PC-9 (cell line): ENCODE measurements at regions not wholly inside any gene's neighbourhood (a gene's known extent, or its start where the extent isn't known, plus 50 kb on each side); places are given as distances from the start of the nearest gene placed in this dataset.

Experiments used
- BruUV-seq: library from RNA; stranded (reverse); fragments of 400-500 nt; replicated peaks from 2 replicates; lab custom pipeline; 2021; lab: Mats Ljungman, UMichigan
- CTCF ChIA-PET: fragments of 300-600 bp; sonication (Branson Sonifier 250); formaldehyde crosslinking; loops from one replicate; lab custom pipeline; 2022; ENCODE audit warnings: antibody characterized with exemption; lab: Charles Lee
- POLR2A ChIA-PET: fragments of 300-600 bp; sonication (Branson Sonifier 250); formaldehyde crosslinking; loops from one replicate; lab custom pipeline; 2022; ENCODE audit warnings: antibody characterized with exemption; ENCODE audit not compliant: unreplicated experiment; lab: Charles Lee
- DNase-seq, 2 experiments: peaks; one replicate each; pipeline versions ENCODE4 v3.0.0 to v3.0.0-alpha.2; 2015 to 2022; ENCODE audit warnings: mixed read lengths in 1 of 2
- H2AFZ ChIP-seq: fragments of 200-600 bp; sonication (generic); 2 replicates; pipeline ENCODE4 v1.8.1; 2017; ENCODE audit warnings: antibody characterized with exemption
- H3F3A ChIP-seq: fragments of 200-600 bp; sonication (generic); 2 replicates; pipeline ENCODE4 v1.8.1; 2017; ENCODE audit warnings: antibody characterized with exemption, mild to moderate bottlenecking, low read depth; ENCODE audit not compliant: insufficient read depth
- H3K27ac ChIP-seq: fragments of 200-600 bp; sonication (generic); 2 replicates; pipeline ENCODE4 v1.6.1; 2016; ENCODE audit warnings: mixed run types
- H3K27me3 ChIP-seq: fragments of 200-600 bp; sonication (generic); 2 replicates; pipeline ENCODE4 v1.6.1; 2016; ENCODE audit warnings: low read depth, mixed run types; ENCODE audit not compliant: insufficient read depth
- H3K36me3 ChIP-seq: fragments of 200-600 bp; sonication (generic); 2 replicates; pipeline ENCODE4 v1.6.1; 2016; ENCODE audit warnings: low read depth, mixed run types
- H3K4me1 ChIP-seq: fragments of 200-600 bp; sonication (generic); replicated peaks from 2 replicates; pipeline ENCODE4 v1.6.1; 2016; ENCODE audit warnings: mixed run types; ENCODE audit not compliant: insufficient read depth
- H3K4me2 ChIP-seq: fragments of 200-600 bp; sonication (generic); 2 replicates; pipeline ENCODE4 v1.6.1; 2017; ENCODE audit warnings: mixed run types
- H3K4me3 ChIP-seq: fragments of 200-600 bp; sonication (generic); 2 replicates; pipeline ENCODE4 v1.6.1; 2016; ENCODE audit warnings: mixed run types
- H3K79me2 ChIP-seq: fragments of 200-600 bp; sonication (generic); 2 replicates; pipeline ENCODE4 v1.6.1; 2017; ENCODE audit warnings: low read depth, mixed run types
- H3K9me2 ChIP-seq: fragments of 200-600 bp; sonication (generic); 2 replicates; pipeline ENCODE4 v1.8.1; 2017; ENCODE audit warnings: mild to moderate bottlenecking; ENCODE audit not compliant: insufficient read depth
- H3K9me3 ChIP-seq: fragments of 200-600 bp; sonication (generic); 2 replicates; pipeline ENCODE4 v1.8.1; 2016; ENCODE audit warnings: low read depth; ENCODE audit not compliant: insufficient read depth
- H4K20me1 ChIP-seq: fragments of 200-600 bp; sonication (generic); 2 replicates; pipeline ENCODE4 v1.8.1; 2017; ENCODE audit not compliant: insufficient read depth
- EZH2 ChIP-seq: fragments of 200-600 bp; sonication (generic); IDR thresholded peaks from 2 replicates; pipeline ENCODE4 v1.8.0; 2017; ENCODE audit warnings: antibody characterized with exemption, low read depth
- intact Hi-C: fragments of 100-400 bp; cut with micrococcal nuclease; formaldehyde crosslinking; loops from one replicate; pipeline ENCODE4 v1.10.0; 2022; ENCODE audit not compliant: unreplicated experiment
- TF ChIP-seq, protein P1 (sequence below): fragments of 200-600 bp; sonication (generic); conservative IDR thresholded peaks from 2 replicates; pipeline ENCODE4 v1.6.1; 2017; ENCODE audit warnings: mixed run types, antibody characterized with exemption, mild to moderate bottlenecking, moderate library complexity

DNA sequence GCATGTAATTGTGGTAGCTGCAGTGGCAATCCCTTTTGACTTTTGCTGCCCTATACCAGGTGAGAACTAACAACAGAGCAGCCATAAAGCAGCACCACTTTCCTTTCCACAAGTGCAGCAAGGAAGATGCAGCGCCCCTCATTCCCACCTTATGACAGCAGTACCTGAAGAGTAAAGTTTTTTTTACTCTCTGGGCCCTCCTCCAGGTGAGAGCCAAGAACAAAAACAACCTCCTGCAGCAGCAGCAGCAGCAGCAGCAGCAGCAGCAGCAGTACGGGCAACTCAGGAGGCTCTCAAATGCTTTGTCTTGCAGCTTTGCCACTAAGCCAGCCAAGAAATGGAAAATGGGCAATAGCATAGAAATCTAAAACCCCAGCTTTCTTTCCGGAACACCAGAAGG, 397.5 kb downstream of the FIGN start:
- Histone ChIP-seq H3K27ac (no peak overlapping the region), H3F3A (no peaks in the 10 kb centered on the region), H2AFZ (no peak overlapping the region), H4K20me1 (no peaks in the 10 kb centered on the region), H3K4me2 (no peak overlapping the region), H3K4me1 (no peaks in the 10 kb centered on the region), H3K36me3 (no peaks in the 10 kb centered on the region), H3K9me2 (no peaks in the 10 kb centered on the region), H3K27me3 (no peaks in the 10 kb centered on the region), H3K9me3 (no peaks in the 10 kb centered on the region), H3K79me2 (no peaks in the 10 kb centered on the region), H3K4me3 (no peak overlapping the region)
- no TSS peak for BruUV-seq
- TF ChIP-seq, protein P1, sequence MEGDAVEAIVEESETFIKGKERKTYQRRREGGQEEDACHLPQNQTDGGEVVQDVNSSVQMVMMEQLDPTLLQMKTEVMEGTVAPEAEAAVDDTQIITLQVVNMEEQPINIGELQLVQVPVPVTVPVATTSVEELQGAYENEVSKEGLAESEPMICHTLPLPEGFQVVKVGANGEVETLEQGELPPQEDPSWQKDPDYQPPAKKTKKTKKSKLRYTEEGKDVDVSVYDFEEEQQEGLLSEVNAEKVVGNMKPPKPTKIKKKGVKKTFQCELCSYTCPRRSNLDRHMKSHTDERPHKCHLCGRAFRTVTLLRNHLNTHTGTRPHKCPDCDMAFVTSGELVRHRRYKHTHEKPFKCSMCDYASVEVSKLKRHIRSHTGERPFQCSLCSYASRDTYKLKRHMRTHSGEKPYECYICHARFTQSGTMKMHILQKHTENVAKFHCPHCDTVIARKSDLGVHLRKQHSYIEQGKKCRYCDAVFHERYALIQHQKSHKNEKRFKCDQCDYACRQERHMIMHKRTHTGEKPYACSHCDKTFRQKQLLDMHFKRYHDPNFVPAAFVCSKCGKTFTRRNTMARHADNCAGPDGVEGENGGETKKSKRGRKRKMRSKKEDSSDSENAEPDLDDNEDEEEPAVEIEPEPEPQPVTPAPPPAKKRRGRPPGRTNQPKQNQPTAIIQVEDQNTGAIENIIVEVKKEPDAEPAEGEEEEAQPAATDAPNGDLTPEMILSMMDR: no peak
- TF ChIP-seq EZH2: no peak
- ChIA-PET CTCF (no interaction called here), POLR2A (no interaction called here)
- intact Hi-C loops: no loop called here
- DNase-seq: no peak

DNA sequence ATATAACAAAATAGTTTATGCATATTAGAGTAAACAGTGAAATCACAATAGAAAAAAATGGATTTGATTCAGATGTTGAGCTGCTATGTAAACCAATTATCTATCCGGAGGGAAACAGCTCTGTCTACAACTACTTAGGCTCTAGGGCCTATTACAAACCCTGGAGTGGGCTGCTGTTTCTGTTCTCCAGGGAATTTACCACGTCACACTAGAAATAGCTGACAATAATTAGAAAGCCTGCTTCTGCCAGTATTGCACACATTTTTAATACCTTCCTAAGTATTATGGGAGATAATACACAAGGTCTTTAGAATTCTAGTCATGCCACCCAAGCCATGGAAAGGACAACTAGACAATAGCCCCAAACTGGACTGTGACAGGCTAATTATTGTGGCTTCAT, 411.1 kb downstream of the FIGN start:
- CTCF ChIA-PET: no interaction called here
- TF ChIP-seq, protein P1: no peak
- TF ChIP-seq EZH2: no peak
- Histone ChIP-seq H3K4me1 (no peaks in the 10 kb centered on the region), H3K4me3 (no peak overlapping the region), H4K20me1 (no peaks in the 10 kb centered on the region), H3K79me2 (no peaks in the 10 kb centered on the region), H3K27me3 (no peaks in the 10 kb centered on the region), H2AFZ (no peak overlapping the region), H3K9me2 (no peaks in the 10 kb centered on the region), H3F3A (no peaks in the 10 kb centered on the region), H3K4me2 (no peak overlapping the region), H3K36me3 (no peaks in the 10 kb centered on the region), H3K9me3 (no peaks in the 10 kb centered on the region), H3K27ac (no peak overlapping the region)
- intact Hi-C loops: no loop called here
- POLR2A ChIA-PET: no interaction called here
- no TSS peak for BruUV-seq
- DNase-seq: no peak

DNA sequence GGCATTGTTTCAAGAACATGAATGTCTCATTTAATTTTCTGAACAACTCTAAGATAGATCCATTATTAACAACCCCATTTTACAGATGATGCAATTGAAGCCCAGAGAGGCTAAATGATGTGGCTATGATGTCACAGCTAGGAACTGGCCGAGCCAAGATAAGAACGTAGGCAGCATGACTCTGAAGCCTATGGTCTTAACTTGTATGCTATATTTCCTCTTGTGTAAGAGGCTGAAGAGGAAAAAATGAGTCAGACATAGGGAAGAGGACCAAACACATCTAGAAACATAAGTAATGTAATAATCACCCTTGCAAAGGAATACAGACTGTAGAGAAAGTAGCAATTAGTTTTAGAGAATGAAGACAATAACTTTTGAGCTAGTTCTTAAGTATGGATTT, 416.8 kb downstream of the FIGN start:
- Histone ChIP-seq H3K27ac (no peak overlapping the region), H3K4me1 (no peaks in the 10 kb centered on the region), H3K4me2 (no peak overlapping the region), H3K79me2 (no peaks in the 10 kb centered on the region), H3K27me3 (no peaks in the 10 kb centered on the region), H4K20me1 (no peaks in the 10 kb centered on the region), H3K36me3 (no peaks in the 10 kb centered on the region), H3K9me2 (no peaks in the 10 kb centered on the region), H3K9me3 (no peaks in the 10 kb centered on the region), H3K4me3 (no peak overlapping the region), H3F3A (no peaks in the 10 kb centered on the region), H2AFZ (peak overlapping the region; percentile 43; the same call in 1 of the 2 replicates)
- intact Hi-C loops: no loop called here
- ChIA-PET CTCF (no interaction called here), POLR2A (no interaction called here)
- no peak for DNase-seq
- TF ChIP-seq, protein P1: no peak
- no TSS peak for BruUV-seq
